ENCODE measurements at regions not wholly inside any gene's neighbourhood (a gene's known extent, or its start where the extent isn't known, plus 50 kb on each side); places are given as distances from the start of the nearest gene placed in this dataset.

- in situ Hi-C loops (cut with MboI; ENCODE audit: low pct_unique_long_range_greater_than_20kb, low sequenced_read_pairs, unreplicated experiment): no loop called here
- no peak for DNase-seq (ENCODE audit: low spot score)
- TF ChIP-seq CTCF (IDR thresholded peaks at IDR 0.05; ENCODE audit: extremely low read depth, insufficient read depth, missing control alignments): no peak
These were observed 77.0 kb upstream of the ENPP6 start for GRCh38 chr4:184294606-184295133.

GRCh38 chr4:184293552-184293951 lies 75.9 kb upstream of the ENPP6 start:
- DNase-seq (ENCODE audit: low spot score): no peak
- in situ Hi-C loops (cut with MboI; ENCODE audit: low pct_unique_long_range_greater_than_20kb, low sequenced_read_pairs, unreplicated experiment): no loop called here
- no peak for TF ChIP-seq CTCF (IDR thresholded peaks at IDR 0.05; ENCODE audit: extremely low read depth, insufficient read depth, missing control alignments)

GRCh38 chr4:184292877-184293276 lies 75.2 kb upstream of the ENPP6 start:
- TF ChIP-seq CTCF (IDR thresholded peaks at IDR 0.05; ENCODE audit: extremely low read depth, insufficient read depth, missing control alignments): no peak
- no peak for DNase-seq (ENCODE audit: low spot score)
- in situ Hi-C loops (cut with MboI; ENCODE audit: low pct_unique_long_range_greater_than_20kb, low sequenced_read_pairs, unreplicated experiment): no loop called here

GRCh38 chr4:184292465-184292867 lies 74.8 kb upstream of the ENPP6 start:
- TF ChIP-seq CTCF (IDR thresholded peaks at IDR 0.05; ENCODE audit: extremely low read depth, insufficient read depth, missing control alignments): no peak
- in situ Hi-C loops (cut with MboI; ENCODE audit: low pct_unique_long_range_greater_than_20kb, low sequenced_read_pairs, unreplicated experiment): no loop called here
- no peak for DNase-seq (ENCODE audit: low spot score)

- no peak for TF ChIP-seq CTCF (IDR thresholded peaks at IDR 0.05; ENCODE audit: extremely low read depth, insufficient read depth, missing control alignments)
- in situ Hi-C loops (cut with MboI; ENCODE audit: low pct_unique_long_range_greater_than_20kb, low sequenced_read_pairs, unreplicated experiment): no loop called here
- no peak for DNase-seq (ENCODE audit: low spot score)
These were observed 71.5 kb upstream of the ENPP6 start for GRCh38 chr4:184289179-184289535.

- DNase-seq (ENCODE audit: low spot score): peak; percentile 51
- no peak for TF ChIP-seq CTCF (IDR thresholded peaks at IDR 0.05; ENCODE audit: extremely low read depth, insufficient read depth, missing control alignments)
- in situ Hi-C loops (cut with MboI; ENCODE audit: low pct_unique_long_range_greater_than_20kb, low sequenced_read_pairs, unreplicated experiment): no loop called here
These were observed 70.9 kb upstream of the ENPP6 start for GRCh38 chr4:184288451-184289178.

Measured in GM13977 (cell line).